NCI-H1930 (cell line): ENCODE measurements at regions not wholly inside any gene's neighbourhood (a gene's known extent, or its start where the extent isn't known, plus 50 kb on each side); places are given as distances from the start of the nearest gene placed in this dataset.
"Not testable (repeated sequence)": the region's sequence is repeated elsewhere in the genome, so short reads cannot be mapped to it uniquely, and the experiment has no call there.

Experiments used
- DNase-seq, 2 experiments: peaks; one replicate each; lab custom pipeline; 2025; lab: John Stamatoyannopoulos, UW

- DNase-seq, result peak; percentile 39 to 49
Observed at GRCh38 chr15:77944002-77944867, 133.3 kb downstream of the TBC1D2B start.

- DNase-seq, result no peak
Observed at GRCh38 chr15:77942611-77943211, 134.8 kb downstream of the TBC1D2B start.

GRCh38 chr15:77941090-77941827 lies 136.3 kb downstream of the TBC1D2B start:
- not testable (repeated sequence) for DNase-seq

DNA sequence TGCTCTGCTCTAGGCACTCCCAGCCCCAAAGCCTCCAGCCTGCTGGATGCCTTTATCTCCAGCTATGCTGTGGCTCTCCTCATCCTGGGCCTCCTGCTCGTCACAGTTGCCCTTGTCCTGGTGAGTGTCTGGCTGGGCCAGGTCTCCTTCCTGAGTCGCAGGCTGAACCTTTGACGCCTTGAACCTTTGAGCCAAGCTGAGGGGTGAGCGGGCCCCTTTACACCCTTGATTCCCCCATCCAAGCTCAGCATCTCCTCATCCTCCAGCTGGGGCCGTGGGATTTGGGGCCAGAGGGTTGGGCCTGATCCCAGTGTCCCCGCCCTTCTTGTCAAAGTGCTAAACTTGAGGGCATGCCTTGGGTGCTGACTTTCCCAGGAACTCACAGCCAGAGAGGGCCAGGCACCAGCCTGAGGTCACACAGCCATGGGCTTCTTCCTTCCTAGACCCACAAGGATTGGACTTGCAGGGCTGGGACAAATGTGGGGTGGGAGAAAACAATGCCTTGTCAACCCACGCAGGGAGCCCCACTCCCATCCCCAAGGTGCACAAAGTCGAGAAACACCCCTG lies 137.0 kb downstream of the TBC1D2B start:
- DNase-seq, result no peak

DNA sequence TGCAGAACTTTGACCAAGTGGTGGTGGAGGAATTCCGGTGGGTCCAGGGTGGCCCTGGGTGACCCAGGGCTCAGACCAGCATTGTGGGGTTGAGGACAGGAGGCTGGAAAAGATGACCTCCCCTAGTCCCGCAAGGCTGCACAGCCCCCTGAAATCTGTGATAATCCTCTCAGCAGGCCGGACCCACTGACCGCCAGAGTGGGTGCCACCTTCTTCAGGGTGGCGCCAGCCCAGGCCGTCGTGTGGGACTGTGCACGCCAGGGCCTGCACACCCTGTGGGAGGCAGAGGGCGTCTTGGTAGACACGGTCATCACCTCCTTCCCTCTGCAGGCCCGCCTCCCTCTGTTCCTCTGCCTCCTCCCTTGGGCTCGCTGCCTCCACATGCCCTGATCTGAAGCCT lies 137.7 kb downstream of the TBC1D2B start:
- no peak for DNase-seq

DNA sequence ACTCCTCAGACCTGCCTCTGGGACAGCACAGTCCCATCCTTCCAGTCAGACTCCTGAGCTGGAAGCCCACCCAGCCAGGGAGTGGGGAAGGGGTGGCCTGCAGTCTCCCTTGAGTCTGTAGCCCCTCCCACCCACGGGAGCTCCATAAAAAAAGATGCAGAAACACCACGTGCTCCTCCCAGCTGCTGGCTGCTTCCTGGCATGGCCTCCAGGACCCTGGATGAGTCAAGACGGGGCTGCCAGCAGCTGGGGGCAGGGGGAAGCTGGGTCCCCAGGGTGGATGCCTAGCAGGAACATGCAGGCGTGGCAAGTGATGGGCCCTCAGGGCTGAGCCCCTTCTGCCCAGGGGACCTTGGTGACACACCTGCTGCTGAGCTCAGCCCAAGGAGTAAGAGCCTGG lies 138.5 kb downstream of the TBC1D2B start:
- DNase-seq, result not testable (repeated sequence)

- not testable (repeated sequence) for DNase-seq
Observed at GRCh38 chr15:77938546-77938945, 139.0 kb downstream of the TBC1D2B start.

- not testable (repeated sequence) for DNase-seq
Observed at GRCh38 chr15:77936567-77936966, 140.9 kb downstream of the TBC1D2B start.

DNA sequence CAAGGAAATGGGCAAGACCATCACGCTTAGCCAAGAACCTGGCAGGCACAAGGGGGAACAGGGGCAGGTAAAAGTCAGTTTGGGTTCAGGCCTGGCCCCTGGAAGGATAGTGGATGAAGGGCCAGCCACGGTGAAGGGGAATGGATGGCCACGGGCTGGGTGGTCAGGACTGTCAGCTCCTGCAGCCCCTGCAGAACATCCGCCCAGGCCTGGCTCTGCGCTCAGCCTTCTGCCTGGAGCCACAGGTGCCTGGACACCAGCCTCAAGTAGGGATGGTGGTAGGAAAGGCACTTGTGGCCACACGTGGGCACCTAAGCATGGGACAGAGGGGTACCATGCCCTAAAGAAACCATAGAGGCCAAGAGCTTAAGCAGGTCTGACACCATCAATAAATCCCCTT lies 143.0 kb downstream of the TBC1D2B start:
- not testable (repeated sequence) for DNase-seq

GRCh38 chr15:77930907-77931306 lies 146.6 kb downstream of the TBC1D2B start:
- not testable (repeated sequence) for DNase-seq

DNA sequence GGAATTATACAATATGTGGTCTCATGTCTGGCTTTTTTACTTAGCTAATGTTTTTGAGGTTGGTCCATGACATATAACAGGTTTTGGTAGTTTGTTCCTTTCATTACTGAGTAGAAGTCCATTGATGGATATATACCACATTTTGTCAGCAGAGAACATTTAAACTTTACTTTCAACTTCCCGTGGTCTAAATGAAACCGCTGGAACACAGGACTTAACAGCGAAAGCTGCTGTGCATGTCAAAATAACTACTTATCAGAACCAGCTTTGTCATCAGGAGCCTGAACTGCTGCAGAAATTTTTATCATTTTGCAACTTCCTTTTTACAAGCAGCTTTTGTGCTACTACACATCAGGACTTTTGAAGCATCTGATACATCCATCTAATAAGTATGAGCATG lies 147.0 kb downstream of the TBC1D2B start:
- not testable (repeated sequence) for DNase-seq

- peak; percentile 1 for DNase-seq
Observed at GRCh38 chr15:77926789-77927188, 150.7 kb downstream of the TBC1D2B start.

DNA sequence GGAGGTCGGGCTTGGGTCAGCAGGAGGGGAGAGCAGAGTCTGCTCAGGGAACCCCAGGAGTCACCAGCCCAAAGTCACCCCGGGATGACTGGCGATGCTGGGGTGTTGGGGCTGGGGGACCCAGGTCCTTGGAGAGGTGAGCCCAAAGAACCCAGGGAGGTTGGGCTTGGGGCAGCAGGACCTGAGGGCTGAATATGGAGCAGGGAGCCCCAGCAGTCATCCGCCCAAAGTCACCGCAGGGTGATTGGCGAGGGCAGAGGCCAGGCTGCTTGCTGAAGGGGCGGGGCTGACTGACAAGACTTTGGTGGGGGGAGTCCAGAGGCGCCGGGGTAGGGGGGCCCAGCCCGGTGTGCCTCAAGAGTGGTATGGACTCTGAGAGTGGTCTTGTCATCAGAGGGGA lies 151.2 kb downstream of the TBC1D2B start:
- DNase-seq, result not testable (repeated sequence)

- not testable (repeated sequence) for DNase-seq
Observed at GRCh38 chr15:77925101-77925500, 152.4 kb downstream of the TBC1D2B start.

DNA sequence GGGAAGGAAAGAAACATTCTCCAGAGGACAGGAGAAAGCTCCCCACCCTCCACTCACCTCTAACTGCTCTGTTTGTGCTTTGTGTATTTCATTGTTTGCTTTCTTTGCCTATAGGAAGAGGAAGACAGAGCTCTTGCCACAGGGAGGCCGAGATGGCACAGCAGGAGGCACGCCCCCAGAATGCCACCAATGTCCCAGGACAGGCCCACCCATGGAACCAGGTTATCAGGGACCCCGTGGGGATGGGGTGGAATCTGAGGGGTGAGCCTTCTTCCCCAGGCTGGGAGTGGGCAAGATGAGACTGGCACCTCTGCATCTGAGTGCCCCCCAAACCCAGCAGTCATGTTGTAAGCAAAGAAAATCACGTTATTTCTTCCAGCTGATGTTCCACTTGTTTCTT lies 155.8 kb downstream of the TBC1D2B start:
- DNase-seq, result no peak

DNA sequence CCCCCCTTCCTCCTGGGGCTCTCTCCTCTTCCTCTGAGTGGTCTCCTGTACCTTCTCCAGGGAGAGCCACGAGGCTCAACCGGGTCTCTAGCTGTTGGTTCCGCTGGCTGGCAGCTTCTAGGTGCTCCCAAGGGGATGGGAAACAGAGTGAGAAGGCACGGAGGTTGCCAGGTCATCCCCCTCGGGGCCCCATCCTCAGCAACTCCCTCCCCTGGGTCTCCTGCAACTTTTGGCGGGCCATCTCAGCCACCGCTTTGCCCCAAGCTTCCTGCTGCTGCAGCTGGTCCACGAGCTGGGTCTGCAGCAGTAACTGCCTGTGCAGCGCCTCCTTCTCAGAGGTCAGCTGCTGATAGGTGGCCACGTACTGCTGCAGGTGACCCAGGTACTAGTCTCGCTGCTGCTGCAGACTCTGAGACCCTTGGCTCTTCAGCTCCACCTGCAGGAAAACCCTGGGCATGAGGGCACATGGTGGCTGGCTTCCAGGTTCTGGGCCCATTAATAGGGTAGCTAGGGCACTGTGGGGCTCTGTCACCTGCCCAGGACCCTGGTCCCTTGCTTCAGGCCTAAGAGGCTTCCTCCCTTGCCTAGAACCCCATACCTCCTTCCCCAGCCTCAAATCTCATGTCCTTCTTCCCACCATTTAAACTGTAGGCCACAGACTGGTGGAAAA lies 160.4 kb downstream of the TBC1D2B start:
- DNase-seq, result not testable (repeated sequence)

DNA sequence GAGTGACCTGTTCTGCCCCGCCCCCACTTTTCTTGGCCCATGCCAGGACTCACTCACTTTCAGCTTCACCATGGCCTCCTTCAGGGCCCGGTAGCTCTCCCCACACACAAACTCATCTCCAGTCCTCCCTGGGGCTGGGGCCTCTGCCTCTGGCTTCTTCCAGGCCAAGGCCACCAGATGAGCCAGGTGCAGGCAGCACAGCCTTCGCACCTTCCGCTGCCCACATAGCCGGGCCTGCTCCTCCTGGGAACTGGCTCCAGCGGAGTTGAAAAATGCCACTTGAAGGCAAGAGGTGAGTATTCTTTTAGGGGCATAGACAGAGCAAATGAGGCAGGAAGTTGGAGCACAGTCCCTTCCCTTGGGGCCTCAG lies 161.6 kb downstream of the TBC1D2B start:
- DNase-seq, result not testable (repeated sequence)

DNA sequence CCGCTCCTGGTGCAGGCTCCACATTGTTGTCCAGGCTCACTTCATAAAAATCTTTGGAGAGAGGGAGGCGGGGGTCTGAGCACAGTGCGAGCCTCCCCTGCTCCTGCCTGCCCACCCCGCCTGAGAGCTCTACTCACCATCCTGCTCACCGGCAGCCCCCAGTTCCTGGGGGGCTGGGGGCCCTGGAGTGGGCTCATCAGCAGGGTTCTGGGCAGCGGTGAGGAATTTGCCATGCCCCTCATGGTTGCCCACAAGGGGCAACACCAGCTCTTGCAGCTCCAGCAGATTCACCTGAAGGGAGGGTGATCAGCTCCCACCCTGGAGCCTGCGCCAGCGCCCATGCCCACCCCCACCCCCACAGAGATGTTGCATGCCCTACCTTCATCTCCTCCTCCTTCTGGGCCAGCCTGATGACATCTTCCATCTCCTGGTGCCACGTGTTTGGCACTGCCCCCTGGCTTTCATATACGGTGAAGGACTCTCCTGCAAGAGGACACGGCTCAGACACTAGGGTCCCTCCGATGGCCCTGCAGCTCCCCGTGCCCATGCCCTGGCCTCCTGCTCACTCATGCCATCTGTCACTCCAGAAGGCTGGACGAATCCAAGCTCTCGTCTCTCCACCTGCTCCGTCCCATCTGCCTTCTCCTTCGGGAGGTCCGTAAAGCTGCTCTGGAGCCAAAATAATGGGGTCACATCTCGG lies 162.1 kb downstream of the TBC1D2B start:
- DNase-seq, result no peak

GRCh38 chr15:77914531-77914930 lies 163.0 kb downstream of the TBC1D2B start:
- not testable (repeated sequence) for DNase-seq

- peak; percentile 28 to 55 for DNase-seq
Observed at GRCh38 chr15:77910030-77910911, 167.2 kb downstream of the TBC1D2B start.
